ENCODE measurements at regions not wholly inside any gene's neighbourhood (a gene's known extent, or its start where the extent isn't known, plus 50 kb on each side); places are given as distances from the start of the nearest gene placed in this dataset.
"Not testable (repeated sequence)": the region's sequence is repeated elsewhere in the genome, so short reads cannot be mapped to it uniquely, and the experiment has no call there.

GRCh38 chr9:13809401-13809800 is 504.5 kb downstream of the NFIB start:
- DNase-seq: no peak

- DNase-seq: no peak
Measured at GRCh38 chr9:13807118-13807517, 506.8 kb downstream of the NFIB start.

GRCh38 chr9:13806714-13807113 is 507.2 kb downstream of the NFIB start:
- no peak for DNase-seq

GRCh38 chr9:13805546-13805945 is 508.4 kb downstream of the NFIB start:
- DNase-seq: no peak

- no peak for DNase-seq
Measured at GRCh38 chr9:13804532-13804931, 509.4 kb downstream of the NFIB start.

- no peak for DNase-seq
Measured at GRCh38 chr9:13800776-13801175, 513.2 kb downstream of the NFIB start.

GRCh38 chr9:13797701-13798100 is 516.2 kb downstream of the NFIB start:
- DNase-seq: not testable (repeated sequence)

- no peak for DNase-seq
Measured at GRCh38 chr9:13791816-13792215, 512.3 kb upstream of the MPDZ start.

GRCh38 chr9:13790055-13790454 is 510.6 kb upstream of the MPDZ start:
- DNase-seq: no peak

- no peak for DNase-seq
Measured at GRCh38 chr9:13787234-13787833, 507.8 kb upstream of the MPDZ start.

- no peak for DNase-seq
Measured at GRCh38 chr9:13786711-13787110, 507.2 kb upstream of the MPDZ start.

GRCh38 chr9:13786131-13786530 is 506.6 kb upstream of the MPDZ start:
- DNase-seq: no peak

- DNase-seq: no peak
Measured at GRCh38 chr9:13779106-13779505, 499.6 kb upstream of the MPDZ start.

GRCh38 chr9:13778631-13779030 is 499.1 kb upstream of the MPDZ start:
- no peak for DNase-seq

- no peak for DNase-seq
Measured at GRCh38 chr9:13770956-13771355, 491.5 kb upstream of the MPDZ start.

- no peak for DNase-seq
Measured at GRCh38 chr9:13769641-13770040, 490.1 kb upstream of the MPDZ start.

GRCh38 chr9:13769006-13769405 is 489.5 kb upstream of the MPDZ start:
- no peak for DNase-seq

GRCh38 chr9:13762209-13762608 is 482.7 kb upstream of the MPDZ start:
- DNase-seq: no peak

- DNase-seq: no peak
Measured at GRCh38 chr9:13759551-13759950, 480.1 kb upstream of the MPDZ start.

- no peak for DNase-seq
Measured at GRCh38 chr9:13758936-13759335, 479.4 kb upstream of the MPDZ start.

- DNase-seq: no peak
Measured at GRCh38 chr9:13756943-13757342, 477.5 kb upstream of the MPDZ start.

GRCh38 chr9:13755551-13755950 is 476.1 kb upstream of the MPDZ start:
- DNase-seq: no peak

GRCh38 chr9:13750639-13751038 is 471.1 kb upstream of the MPDZ start:
- DNase-seq: no peak

GRCh38 chr9:13750061-13750460 is 470.6 kb upstream of the MPDZ start:
- no peak for DNase-seq

GRCh38 chr9:13746876-13747275 is 467.4 kb upstream of the MPDZ start:
- DNase-seq: no peak
